Spleen (tissue), 7 donors: ENCODE measurements at regions not wholly inside any gene's neighbourhood (a gene's known extent, or its start where the extent isn't known, plus 50 kb on each side); places are given as distances from the start of the nearest gene placed in this dataset.

ENCODE experiments used
- POLR2A ChIP-seq, 3 donors: fragments of 450-650 bp; IDR thresholded peaks; one replicate each; pipeline ENCODE4 v1.5.1; 2017; ENCODE audit warnings: antibody characterized with exemption in 3 of 3, mild to moderate bottlenecking in 1 of 3
- POLR2AphosphoS5 ChIP-seq, 3 donors: sonication (generic); formaldehyde crosslinking; IDR thresholded peaks; one replicate each; pipeline ENCODE4 v1.5.1; 2017; ENCODE audit warnings: antibody characterized with exemption in 3 of 3
- TF ChIP-seq, protein P1 (sequence below), 11 experiments: fragments of 200-600 bp in 7 of 11; fragments of 450-650 bp in 4 of 11; sonication (generic) in 4 of 11; IDR thresholded peaks in 8 of 11; conservative IDR thresholded peaks in 3 of 11; 1 replicate in 7 of 11; 2 replicates in 4 of 11; pipeline versions ENCODE4 v1.4.0 to v1.8.0; 2016 to 2021; ENCODE audit warnings: antibody characterized with exemption in 11 of 11, inconsistent platforms in 4 of 11, mild to moderate bottlenecking in 1 of 11
- donor health status: DM: no; HTN: no; CAD: no; lungs with moderate emphysema.
- donor health status: DM: no; HTN: no; CAD: no.
- donor health status: DM: no; HTN: no; CAD: no.

- TF ChIP-seq, protein P1, sequence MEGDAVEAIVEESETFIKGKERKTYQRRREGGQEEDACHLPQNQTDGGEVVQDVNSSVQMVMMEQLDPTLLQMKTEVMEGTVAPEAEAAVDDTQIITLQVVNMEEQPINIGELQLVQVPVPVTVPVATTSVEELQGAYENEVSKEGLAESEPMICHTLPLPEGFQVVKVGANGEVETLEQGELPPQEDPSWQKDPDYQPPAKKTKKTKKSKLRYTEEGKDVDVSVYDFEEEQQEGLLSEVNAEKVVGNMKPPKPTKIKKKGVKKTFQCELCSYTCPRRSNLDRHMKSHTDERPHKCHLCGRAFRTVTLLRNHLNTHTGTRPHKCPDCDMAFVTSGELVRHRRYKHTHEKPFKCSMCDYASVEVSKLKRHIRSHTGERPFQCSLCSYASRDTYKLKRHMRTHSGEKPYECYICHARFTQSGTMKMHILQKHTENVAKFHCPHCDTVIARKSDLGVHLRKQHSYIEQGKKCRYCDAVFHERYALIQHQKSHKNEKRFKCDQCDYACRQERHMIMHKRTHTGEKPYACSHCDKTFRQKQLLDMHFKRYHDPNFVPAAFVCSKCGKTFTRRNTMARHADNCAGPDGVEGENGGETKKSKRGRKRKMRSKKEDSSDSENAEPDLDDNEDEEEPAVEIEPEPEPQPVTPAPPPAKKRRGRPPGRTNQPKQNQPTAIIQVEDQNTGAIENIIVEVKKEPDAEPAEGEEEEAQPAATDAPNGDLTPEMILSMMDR (IDR thresholded peaks at IDR 0.05 in 8 of 11, conservative IDR thresholded peaks at IDR 0.05 in 3 of 11) = no peak
- TF ChIP-seq POLR2A (IDR thresholded peaks at IDR 0.05) (no peak), POLR2AphosphoS5 (IDR thresholded peaks at IDR 0.05) (no peak)
These were observed 108.1 kb upstream of the GK2 start for GRCh38 chr4:79516114-79516513.
